NB4 (cell line): ENCODE measurements at regions not wholly inside any gene's neighbourhood (a gene's known extent, or its start where the extent isn't known, plus 50 kb on each side); places are given as distances from the start of the nearest gene placed in this dataset.

ENCODE experiments used
- CTCF ChIP-seq: IDR thresholded peaks from one replicate; pipeline ENCODE4 v1.5.1; 2012; ENCODE audit warnings: low read depth, low read length
- MAX ChIP-seq: IDR thresholded peaks from 2 replicates; pipeline ENCODE4 v1.6.1; 2011; ENCODE audit warnings: low read depth, low read length
- MYC ChIP-seq: IDR thresholded peaks from 2 replicates; pipeline ENCODE4 v1.6.1; 2011; ENCODE audit warnings: low read depth, low read length
- POLR2A ChIP-seq: IDR thresholded peaks from 2 replicates; pipeline ENCODE4 v1.6.1; 2011; ENCODE audit warnings: mild to moderate bottlenecking; ENCODE audit not compliant: insufficient read length; ENCODE audit errors: extremely low read depth

- TF ChIP-seq CTCF (peak; percentile 81), POLR2A (no peak), MAX (0 out of 2 replicates have a peak, but pooled peaks have one; percentile 19), MYC (no peak; the same call in 1 of the 2 replicates)
Observed at GRCh38 chr17:22507823-22508222, 815.5 kb downstream of the KCNJ18 start.
